Endothelial cell (in vitro differentiated cells): ENCODE measurements at regions not wholly inside any gene's neighbourhood (a gene's known extent, or its start where the extent isn't known, plus 50 kb on each side); places are given as distances from the start of the nearest gene placed in this dataset.

Experiments used
- DNase-seq: peaks from one replicate; pipeline ENCODE4 v3.0.0; 2021; ENCODE audit warnings: low spot score
- H3K27ac Mint-ChIP-seq: one replicate; pipeline ENCODE4 v1.8.0; 2021; ENCODE audit warnings: mixed read lengths, inconsistent platforms; ENCODE audit not compliant: unreplicated experiment
- H3K27me3 Mint-ChIP-seq: one replicate; pipeline ENCODE4 v1.8.0; 2021; ENCODE audit warnings: mild to moderate bottlenecking, moderate library complexity, mixed read lengths, inconsistent platforms; ENCODE audit not compliant: unreplicated experiment
- H3K36me3 Mint-ChIP-seq: one replicate; pipeline ENCODE4 v1.8.0; 2021; ENCODE audit warnings: mild to moderate bottlenecking, low read depth, mixed read lengths, inconsistent platforms; ENCODE audit not compliant: unreplicated experiment
- H3K4me1 Mint-ChIP-seq: one replicate; pipeline ENCODE4 v1.8.0; 2021; ENCODE audit warnings: mild to moderate bottlenecking, mixed read lengths, inconsistent platforms; ENCODE audit not compliant: unreplicated experiment
- H3K4me3 Mint-ChIP-seq: one replicate; pipeline ENCODE4 v1.8.0; 2021; ENCODE audit warnings: mild to moderate bottlenecking, mixed read lengths, inconsistent platforms; ENCODE audit not compliant: unreplicated experiment
- H3K9me3 Mint-ChIP-seq: one replicate; pipeline ENCODE4 v1.8.0; 2021; ENCODE audit warnings: mixed read lengths, inconsistent platforms; ENCODE audit not compliant: unreplicated experiment
- CTCF ChIP-seq: fragments of 200-600 bp; sonication (generic); IDR thresholded peaks from one replicate; pipeline ENCODE4 v1.5.0; 2021; ENCODE audit warnings: antibody characterized with exemption; ENCODE audit not compliant: unreplicated experiment

GRCh38 chr6:137424251-137424650 is 69.9 kb downstream of the OLIG3 start:
- no peak overlapping the region for H3K4me3 Mint-ChIP-seq
- no peaks in the 10 kb centered on the region for H3K27me3 Mint-ChIP-seq
- H3K36me3 Mint-ChIP-seq = no peaks in the 10 kb centered on the region

DNA sequence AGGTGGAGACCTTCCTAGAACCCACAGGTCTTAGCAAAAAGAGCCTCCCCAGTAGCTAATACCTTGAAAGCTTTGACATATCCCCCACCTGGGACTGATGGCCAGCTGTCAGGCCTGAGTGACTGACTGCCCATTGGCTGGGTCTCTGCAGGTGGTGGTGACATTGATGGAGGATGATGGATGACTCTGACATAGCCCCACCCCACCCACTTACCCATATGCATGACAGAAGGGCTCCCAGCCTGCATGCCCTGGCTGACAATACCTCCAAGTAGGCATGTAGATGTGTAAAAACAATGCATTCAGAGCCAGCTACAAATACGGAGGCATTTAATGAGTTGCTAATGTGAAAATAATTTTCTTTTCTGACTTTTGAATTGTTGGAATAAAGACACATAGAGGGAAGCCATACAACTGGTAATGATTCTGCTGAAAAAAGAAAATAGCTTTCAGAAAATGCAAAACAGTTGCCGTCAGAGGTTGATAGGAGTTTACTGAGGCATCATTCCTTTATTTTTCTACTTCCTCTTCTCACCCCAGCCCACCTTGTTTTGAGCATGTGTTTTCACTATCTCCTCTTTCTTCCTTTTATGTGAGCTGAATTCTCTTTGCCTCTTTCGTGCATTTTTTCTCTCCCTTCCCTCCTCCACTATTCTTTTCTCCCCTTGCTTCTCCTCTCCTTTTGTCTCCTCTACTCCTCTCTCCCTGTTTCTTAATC is 70.6 kb downstream of the OLIG3 start:
- no peak for DNase-seq
- H3K4me3 Mint-ChIP-seq = no peak overlapping the region
- TF ChIP-seq CTCF = no peak
- H3K36me3 Mint-ChIP-seq = no peaks in the 10 kb centered on the region
- no peak overlapping the region for H3K27ac Mint-ChIP-seq
- no peaks in the 10 kb centered on the region for H3K27me3 Mint-ChIP-seq
- H3K4me1 Mint-ChIP-seq = peaks cover 21% of the 10 kb centered on the region
- H3K9me3 Mint-ChIP-seq = no peaks in the 10 kb centered on the region

More at GRCh38 chr6:137424251-137424650, 69.9 kb downstream of the OLIG3 start:
- Mint-ChIP-seq H3K9me3 (no peaks in the 10 kb centered on the region), H3K4me1 (peaks cover 15% of the 10 kb centered on the region), H3K27ac (no peak overlapping the region)
- DNase-seq = no peak
- TF ChIP-seq CTCF = no peak

GRCh38 chr6:137417396-137417795 is 76.8 kb downstream of the OLIG3 start:
- Mint-ChIP-seq H3K27ac (no peak overlapping the region), H3K4me1 (peaks cover 38% of the 10 kb centered on the region), H3K4me3 (no peak overlapping the region), H3K36me3 (no peaks in the 10 kb centered on the region), H3K27me3 (no peaks in the 10 kb centered on the region), H3K9me3 (no peaks in the 10 kb centered on the region)
- no peak for DNase-seq
- TF ChIP-seq CTCF = no peak

- Mint-ChIP-seq H3K27me3 (no peaks in the 10 kb centered on the region), H3K4me1 (peaks cover 38% of the 10 kb centered on the region), H3K36me3 (no peaks in the 10 kb centered on the region), H3K9me3 (no peaks in the 10 kb centered on the region), H3K27ac (peak overlapping the region; percentile 19), H3K4me3 (no peak overlapping the region)
- TF ChIP-seq CTCF = no peak
- DNase-seq = no peak
These were observed 77.7 kb downstream of the OLIG3 start for GRCh38 chr6:137416376-137417109.

- Mint-ChIP-seq H3K9me3 (no peaks in the 10 kb centered on the region), H3K4me1 (peaks cover 38% of the 10 kb centered on the region)
These were observed 78.4 kb downstream of the OLIG3 start for GRCh38 chr6:137415834-137416190.

More at GRCh38 chr6:137415834-137416190, 78.4 kb downstream of the OLIG3 start:
- H3K4me3 Mint-ChIP-seq = no peak overlapping the region
- no peak overlapping the region for H3K27ac Mint-ChIP-seq
- no peaks in the 10 kb centered on the region for H3K27me3 Mint-ChIP-seq
- no peaks in the 10 kb centered on the region for H3K36me3 Mint-ChIP-seq
- TF ChIP-seq CTCF = no peak
- DNase-seq = no peak
